ENCODE measurements at regions not wholly inside any gene's neighbourhood (a gene's known extent, or its start where the extent isn't known, plus 50 kb on each side); places are given as distances from the start of the nearest gene placed in this dataset.

GRCh38 chr11:26134481-26135355 lies 197.2 kb upstream of the ANO3 start:
- DNase-seq (ENCODE audit: insufficient read length, low spot score) (peak; percentile 10), FAIRE-seq (no peak)

- FAIRE-seq = no peak
- DNase-seq (ENCODE audit: insufficient read length, low spot score) = no peak
These were observed 194.3 kb upstream of the ANO3 start for GRCh38 chr11:26137651-26138050.

- no peak for DNase-seq (ENCODE audit: insufficient read length, low spot score)
- no peak for FAIRE-seq
These were observed 189.0 kb upstream of the ANO3 start for GRCh38 chr11:26142891-26143290.

GRCh38 chr11:26143566-26144290 lies 188.2 kb upstream of the ANO3 start:
- FAIRE-seq (no peak), DNase-seq (ENCODE audit: insufficient read length, low spot score) (no peak)

- FAIRE-seq (no peak), DNase-seq (ENCODE audit: insufficient read length, low spot score) (no peak)
These were observed 187.6 kb upstream of the ANO3 start for GRCh38 chr11:26144291-26144690.

GRCh38 chr11:26144911-26145310 lies 187.0 kb upstream of the ANO3 start:
- DNase-seq (ENCODE audit: insufficient read length, low spot score) = no peak
- no peak for FAIRE-seq

GRCh38 chr11:26149585-26149984 lies 182.3 kb upstream of the ANO3 start:
- DNase-seq (ENCODE audit: insufficient read length, low spot score) = no peak
- no peak for FAIRE-seq

- FAIRE-seq (peak; percentile 9), DNase-seq (ENCODE audit: insufficient read length, low spot score) (no peak)
These were observed 181.9 kb upstream of the ANO3 start for GRCh38 chr11:26150031-26150430.

GRCh38 chr11:26158251-26158650 lies 173.7 kb upstream of the ANO3 start:
- FAIRE-seq (no peak), DNase-seq (ENCODE audit: insufficient read length, low spot score) (no peak)

- no peak for FAIRE-seq
These were observed 169.6 kb upstream of the ANO3 start for GRCh38 chr11:26162291-26162690.

GRCh38 chr11:26186389-26186788 lies 145.5 kb upstream of the ANO3 start:
- FAIRE-seq = no peak
- no peak for DNase-seq (ENCODE audit: insufficient read length, low spot score)

More at GRCh38 chr11:26162291-26162690, 169.6 kb upstream of the ANO3 start:
- DNase-seq (ENCODE audit: insufficient read length, low spot score) = no peak

- peak; percentile 10 for DNase-seq (ENCODE audit: insufficient read length, low spot score)
- FAIRE-seq = no peak
These were observed 144.3 kb upstream of the ANO3 start for GRCh38 chr11:26187639-26188038.

GRCh38 chr11:26188554-26188953 lies 143.4 kb upstream of the ANO3 start:
- no peak for DNase-seq (ENCODE audit: insufficient read length, low spot score)
- no peak for FAIRE-seq

GRCh38 chr11:26191193-26191592 lies 140.7 kb upstream of the ANO3 start:
- FAIRE-seq = no peak
- DNase-seq (ENCODE audit: insufficient read length, low spot score) = no peak

GRCh38 chr11:26193694-26194365 lies 138.1 kb upstream of the ANO3 start:
- DNase-seq (ENCODE audit: insufficient read length, low spot score) (no peak), FAIRE-seq (no peak)

GRCh38 chr11:26194881-26195280 lies 137.0 kb upstream of the ANO3 start:
- DNase-seq (ENCODE audit: insufficient read length, low spot score) (no peak), FAIRE-seq (no peak)

GRCh38 chr11:26198532-26199096 lies 133.3 kb upstream of the ANO3 start:
- DNase-seq (ENCODE audit: insufficient read length, low spot score) = no peak
- FAIRE-seq = no peak

- DNase-seq (ENCODE audit: insufficient read length, low spot score) (no peak), FAIRE-seq (no peak)
These were observed 132.4 kb upstream of the ANO3 start for GRCh38 chr11:26199331-26200095.

- DNase-seq (ENCODE audit: insufficient read length, low spot score) (peak; percentile 2), FAIRE-seq (no peak)
These were observed 130.5 kb upstream of the ANO3 start for GRCh38 chr11:26201411-26201810.

- no peak for FAIRE-seq
- no peak for DNase-seq (ENCODE audit: insufficient read length, low spot score)
These were observed 129.2 kb upstream of the ANO3 start for GRCh38 chr11:26202754-26203153.
